ENCODE measurements at regions not wholly inside any gene's neighbourhood (a gene's known extent, or its start where the extent isn't known, plus 50 kb on each side); places are given as distances from the start of the nearest gene placed in this dataset.
"Not testable (repeated sequence)": the region's sequence is repeated elsewhere in the genome, so short reads cannot be mapped to it uniquely, and the experiment has no call there.

- no peak for ATAC-seq (replicated peaks)
- Mint-ChIP-seq H3K4me3 (no peak overlapping the region), H3K9me3 (peaks cover 9 to 30% of the 10 kb centered on the region in 2 donors), H3K27me3 (no peaks in the 10 kb centered on the region), H3K4me1 (ENCODE audit: low read depth in 2 of 2) (no peaks in the 10 kb centered on the region), H3K36me3 (ENCODE audit: insufficient read depth) (no peaks in the 10 kb centered on the region), H3K27ac (no peak overlapping the region)
- no peak for DNase-seq
Measured at GRCh38 chr12:17878714-17879113, 211.3 kb downstream of the RERGL start.

- DNase-seq, result no peak
Measured at GRCh38 chr12:17875230-17875629, 214.8 kb downstream of the RERGL start.

GRCh38 chr12:17866802-17867201 is 223.2 kb downstream of the RERGL start:
- Mint-ChIP-seq H3K27ac (no peak overlapping the region), H3K27me3 (no peaks in the 10 kb centered on the region), H3K4me1 (ENCODE audit: low read depth in 2 of 2) (no peaks in the 10 kb centered on the region), H3K9me3 (peaks cover 17 to 27% of the 10 kb centered on the region in 2 donors), H3K4me3 (no peak overlapping the region), H3K36me3 (ENCODE audit: insufficient read depth) (no peaks in the 10 kb centered on the region)
- DNase-seq (no peak), ATAC-seq (replicated peaks) (no peak)

More at GRCh38 chr12:17875230-17875629, 214.8 kb downstream of the RERGL start:
- no peak for ATAC-seq (replicated peaks)
- H3K27me3 Mint-ChIP-seq, result no peaks in the 10 kb centered on the region
- H3K4me3 Mint-ChIP-seq, result no peak overlapping the region
- peaks cover 13 to 27% of the 10 kb centered on the region in 2 donors for H3K9me3 Mint-ChIP-seq
- no peaks in the 10 kb centered on the region for H3K4me1 Mint-ChIP-seq (ENCODE audit: low read depth in 2 of 2)
- no peaks in the 10 kb centered on the region for H3K36me3 Mint-ChIP-seq (ENCODE audit: insufficient read depth)
- no peak overlapping the region for H3K27ac Mint-ChIP-seq

GRCh38 chr12:17855548-17855947 is 234.4 kb downstream of the RERGL start:
- not testable (repeated sequence) for H3K36me3 Mint-ChIP-seq (ENCODE audit: insufficient read depth); H3K27me3 Mint-ChIP-seq; DNase-seq; H3K9me3 Mint-ChIP-seq; H3K27ac Mint-ChIP-seq; H3K4me1 Mint-ChIP-seq (ENCODE audit: low read depth in 2 of 2); ATAC-seq (replicated peaks); H3K4me3 Mint-ChIP-seq

GRCh38 chr12:17853054-17853453 is 236.9 kb downstream of the RERGL start:
- no peaks in the 10 kb centered on the region for H3K36me3 Mint-ChIP-seq (ENCODE audit: insufficient read depth)
- H3K4me1 Mint-ChIP-seq (ENCODE audit: low read depth in 2 of 2), result no peaks in the 10 kb centered on the region
- no peak overlapping the region for H3K4me3 Mint-ChIP-seq
- H3K9me3 Mint-ChIP-seq, result peaks cover 5 to 7% of the 10 kb centered on the region in 2 donors
- H3K27me3 Mint-ChIP-seq, result no peaks in the 10 kb centered on the region
- DNase-seq (no peak), ATAC-seq (replicated peaks) (no peak)
- no peak overlapping the region for H3K27ac Mint-ChIP-seq

- H3K9me3 Mint-ChIP-seq, result peaks cover 0 to 5% of the 10 kb centered on the region in 2 donors
- no peaks in the 10 kb centered on the region for H3K36me3 Mint-ChIP-seq (ENCODE audit: insufficient read depth)
- no peak overlapping the region for H3K4me3 Mint-ChIP-seq
- H3K27ac Mint-ChIP-seq, result no peak overlapping the region
- H3K4me1 Mint-ChIP-seq (ENCODE audit: low read depth in 2 of 2), result no peaks in the 10 kb centered on the region
- H3K27me3 Mint-ChIP-seq, result no peaks in the 10 kb centered on the region
- DNase-seq, result no peak
- ATAC-seq (replicated peaks), result no peak
Measured at GRCh38 chr12:17841496-17841895, 248.5 kb downstream of the RERGL start.

- Mint-ChIP-seq H3K4me1 (ENCODE audit: low read depth in 2 of 2) (no peaks in the 10 kb centered on the region), H3K36me3 (ENCODE audit: insufficient read depth) (no peaks in the 10 kb centered on the region), H3K27me3 (no peaks in the 10 kb centered on the region), H3K9me3 (peaks cover 0 to 2% of the 10 kb centered on the region in 2 donors), H3K27ac (no peak overlapping the region), H3K4me3 (no peak overlapping the region)
- no peak for ATAC-seq (replicated peaks)
- DNase-seq, result no peak
Measured at GRCh38 chr12:17829813-17830212, 260.2 kb downstream of the RERGL start.

GRCh38 chr12:17818931-17819330 is 271.1 kb downstream of the RERGL start:
- Mint-ChIP-seq H3K4me3 (no peak overlapping the region), H3K27me3 (no peaks in the 10 kb centered on the region), H3K9me3 (peaks cover 0 to 16% of the 10 kb centered on the region in 2 donors), H3K36me3 (ENCODE audit: insufficient read depth) (no peaks in the 10 kb centered on the region), H3K27ac (no peak overlapping the region), H3K4me1 (ENCODE audit: low read depth in 2 of 2) (no peaks in the 10 kb centered on the region)
- DNase-seq, result no peak
- ATAC-seq (replicated peaks), result no peak

- DNase-seq, result no peak
- H3K36me3 Mint-ChIP-seq (ENCODE audit: insufficient read depth), result no peaks in the 10 kb centered on the region
- no peak overlapping the region for H3K27ac Mint-ChIP-seq
- H3K4me3 Mint-ChIP-seq, result no peak overlapping the region
- ATAC-seq (replicated peaks), result no peak
- H3K4me1 Mint-ChIP-seq (ENCODE audit: low read depth in 2 of 2), result no peaks in the 10 kb centered on the region
- H3K27me3 Mint-ChIP-seq, result no peaks in the 10 kb centered on the region
- H3K9me3 Mint-ChIP-seq, result peaks cover 30% of the 10 kb centered on the region in 2 donors
Measured at GRCh38 chr12:17810399-17810798, 279.6 kb downstream of the RERGL start.

- H3K4me3 Mint-ChIP-seq, result no peak overlapping the region
- peaks cover 30% of the 10 kb centered on the region in 2 donors for H3K9me3 Mint-ChIP-seq
- no peaks in the 10 kb centered on the region for H3K4me1 Mint-ChIP-seq (ENCODE audit: low read depth in 2 of 2)
- ATAC-seq (replicated peaks) (no peak), DNase-seq (no peak)
- H3K27me3 Mint-ChIP-seq, result no peaks in the 10 kb centered on the region
- H3K27ac Mint-ChIP-seq, result no peak overlapping the region
- H3K36me3 Mint-ChIP-seq (ENCODE audit: insufficient read depth), result no peaks in the 10 kb centered on the region
Measured at GRCh38 chr12:17809206-17809605, 280.8 kb downstream of the RERGL start.

- DNase-seq (no peak), ATAC-seq (replicated peaks) (no peak)
- no peaks in the 10 kb centered on the region for H3K36me3 Mint-ChIP-seq (ENCODE audit: insufficient read depth)
- H3K27ac Mint-ChIP-seq, result no peak overlapping the region
- no peaks in the 10 kb centered on the region for H3K4me1 Mint-ChIP-seq (ENCODE audit: low read depth in 2 of 2)
- H3K9me3 Mint-ChIP-seq, result peaks cover 13 to 22% of the 10 kb centered on the region in 2 donors
- H3K27me3 Mint-ChIP-seq, result no peaks in the 10 kb centered on the region
- no peak overlapping the region for H3K4me3 Mint-ChIP-seq
Measured at GRCh38 chr12:17802657-17803641, 287.0 kb downstream of the RERGL start.

GRCh38 chr12:17793854-17794253 is 296.1 kb downstream of the RERGL start:
- no peaks in the 10 kb centered on the region for H3K36me3 Mint-ChIP-seq (ENCODE audit: insufficient read depth)
- ATAC-seq (replicated peaks) (no peak), DNase-seq (no peak)
- H3K9me3 Mint-ChIP-seq, result peaks cover 0 to 2% of the 10 kb centered on the region in 2 donors
- H3K27me3 Mint-ChIP-seq, result no peaks in the 10 kb centered on the region
- no peak overlapping the region for H3K27ac Mint-ChIP-seq
- H3K4me1 Mint-ChIP-seq (ENCODE audit: low read depth in 2 of 2), result no peaks in the 10 kb centered on the region
- H3K4me3 Mint-ChIP-seq, result no peak overlapping the region

GRCh38 chr12:17778242-17778641 is 311.8 kb downstream of the RERGL start:
- no peak for DNase-seq
- Mint-ChIP-seq H3K4me1 (ENCODE audit: low read depth in 2 of 2) (no peaks in the 10 kb centered on the region), H3K27ac (no peak overlapping the region), H3K27me3 (no peaks in the 10 kb centered on the region), H3K4me3 (no peak overlapping the region), H3K36me3 (ENCODE audit: insufficient read depth) (no peaks in the 10 kb centered on the region), H3K9me3 (peaks cover 9 to 18% of the 10 kb centered on the region in 2 donors)
- no peak for ATAC-seq (replicated peaks)

GRCh38 chr12:17763366-17763765 is 326.6 kb downstream of the RERGL start:
- H3K4me1 Mint-ChIP-seq (ENCODE audit: low read depth in 2 of 2), result peaks cover 0 to 2% of the 10 kb centered on the region in 2 donors
- DNase-seq (no peak), ATAC-seq (replicated peaks) (no peak)
- peaks cover 2% of the 10 kb centered on the region for H3K36me3 Mint-ChIP-seq (ENCODE audit: insufficient read depth)
- H3K9me3 Mint-ChIP-seq, result peaks cover 9 to 35% of the 10 kb centered on the region in 2 donors
- no peak overlapping the region for H3K27ac Mint-ChIP-seq
- H3K27me3 Mint-ChIP-seq, result no peaks in the 10 kb centered on the region
- no peak overlapping the region for H3K4me3 Mint-ChIP-seq
